Fibroblast of lung (primary cell): ENCODE measurements at regions not wholly inside any gene's neighbourhood (a gene's known extent, or its start where the extent isn't known, plus 50 kb on each side); places are given as distances from the start of the nearest gene placed in this dataset.

Experiments
- DNase-seq, 2 donors: peaks; one replicate each; pipeline versions ENCODE4 v3.0.0 to v3.0.0-alpha.2; 2010; ENCODE audit warnings: low read depth in 2 of 2
- H2AFZ ChIP-seq: 2 replicates; pipeline ENCODE4 v1.5.1; 2012; ENCODE audit warnings: low read length, control low read depth, inconsistent platforms
- H3K27ac ChIP-seq: 2 replicates; pipeline ENCODE4 v1.5.1; 2011; ENCODE audit warnings: low read length, control low read depth; ENCODE audit not compliant: insufficient read depth
- H3K27me3 ChIP-seq: 2 replicates; pipeline ENCODE4 v1.5.1; 2011; ENCODE audit warnings: mild to moderate bottlenecking, low read length; ENCODE audit not compliant: control insufficient read depth, insufficient read depth
- H3K36me3 ChIP-seq: 2 replicates; pipeline ENCODE4 v1.5.1; 2011; ENCODE audit warnings: low read length; ENCODE audit not compliant: control insufficient read depth, insufficient read depth
- H3K4me1 ChIP-seq: 2 replicates; pipeline ENCODE4 v1.5.1; 2011; ENCODE audit warnings: low read length; ENCODE audit not compliant: control insufficient read depth, insufficient read depth; ENCODE audit errors: extremely low read depth
- H3K4me2 ChIP-seq: 2 replicates; pipeline ENCODE4 v1.5.1; 2011; ENCODE audit warnings: low read length, control low read depth; ENCODE audit not compliant: insufficient read depth; ENCODE audit errors: extremely low read depth
- H3K4me3 ChIP-seq, 4 experiments: fragments of 200-600 bp in 1 of 4; sonication (generic) in 1 of 4; replicated peaks in 1 of 4; 2 replicates each; pipeline ENCODE4 v1.5.1; 2011 to 2016; ENCODE audit warnings: low read length in 4 of 4, low read depth in 3 of 4, mild to moderate bottlenecking in 3 of 4, control low read depth in 2 of 4, inconsistent platforms in 1 of 4, mixed read lengths in 1 of 4; ENCODE audit not compliant: insufficient read depth in 1 of 4; ENCODE audit errors: control extremely low read depth in 1 of 4
- H3K79me2 ChIP-seq: 2 replicates; pipeline ENCODE4 v1.5.1; 2012; ENCODE audit warnings: mild to moderate bottlenecking, low read length, inconsistent platforms; ENCODE audit not compliant: control insufficient read depth, insufficient read depth
- H3K9ac ChIP-seq: 2 replicates; pipeline ENCODE4 v1.5.1; 2011; ENCODE audit warnings: mild to moderate bottlenecking, low read length, control low read depth; ENCODE audit not compliant: insufficient read depth
- H3K9me3 ChIP-seq: 2 replicates; pipeline ENCODE4 v1.5.1; 2012; ENCODE audit warnings: low read depth, low read length; ENCODE audit not compliant: control insufficient read depth, insufficient read depth
- H4K20me1 ChIP-seq: 2 replicates; pipeline ENCODE4 v1.5.1; 2011; ENCODE audit warnings: low read length; ENCODE audit not compliant: control insufficient read depth, insufficient read depth; ENCODE audit errors: extremely low read depth
- EZH2 ChIP-seq: IDR thresholded peaks from 2 replicates; pipeline ENCODE4 v1.5.1; 2012; ENCODE audit warnings: low read length, control low read depth, mild to moderate bottlenecking; ENCODE audit errors: missing control alignments
- TF ChIP-seq, protein P1 (sequence below), 2 donors: IDR thresholded peaks in 1 of 2; conservative IDR thresholded peaks in 1 of 2; 1 replicate in 1 of 2; 2 replicates in 1 of 2; pipeline ENCODE4 v1.5.1; 2011 to 2012; ENCODE audit warnings: low read length in 2 of 2, control low read depth in 1 of 2, inconsistent platforms in 1 of 2, low read depth in 1 of 2, mild to moderate bottlenecking in 1 of 2

DNA sequence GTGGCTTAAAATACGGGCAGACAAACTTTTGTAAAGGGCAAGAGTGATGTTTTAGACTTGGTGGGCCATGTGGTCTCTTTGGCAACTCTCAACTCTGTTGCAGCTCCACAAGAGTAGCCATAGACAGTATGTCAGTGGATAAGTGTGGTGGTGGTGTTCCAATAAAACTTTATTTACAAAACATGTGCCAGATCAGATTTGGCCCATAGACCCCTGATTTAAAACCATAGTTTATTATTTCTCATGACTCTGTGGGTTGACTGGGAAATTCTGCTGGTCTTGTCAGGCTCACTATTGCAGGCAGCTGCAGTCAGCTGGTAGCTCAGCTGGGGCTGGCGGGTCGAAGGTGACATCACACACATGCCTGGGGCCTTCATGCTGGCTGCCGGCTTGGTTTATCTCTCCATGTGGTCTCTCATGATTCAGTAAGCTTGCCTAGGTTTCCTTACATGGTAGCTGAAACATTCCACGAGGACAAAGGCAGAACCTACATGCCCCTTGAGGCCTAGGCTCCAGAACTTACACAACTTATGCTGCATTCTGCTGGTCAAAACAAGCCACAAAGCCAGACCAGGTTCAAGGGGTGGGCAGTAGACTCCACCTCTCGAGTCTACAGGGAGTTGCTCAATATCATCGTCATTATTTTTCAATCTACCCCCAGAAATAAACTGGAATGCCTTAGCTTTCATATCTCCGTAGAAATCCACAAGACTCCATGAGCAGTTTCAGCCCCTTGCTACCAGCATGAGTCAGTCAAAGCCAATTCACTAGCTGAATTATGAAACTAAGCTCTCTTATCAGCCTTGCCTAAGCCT, 245.7 kb downstream of the WDR11 start:
- no peak for TF ChIP-seq EZH2
- TF ChIP-seq, protein P1, sequence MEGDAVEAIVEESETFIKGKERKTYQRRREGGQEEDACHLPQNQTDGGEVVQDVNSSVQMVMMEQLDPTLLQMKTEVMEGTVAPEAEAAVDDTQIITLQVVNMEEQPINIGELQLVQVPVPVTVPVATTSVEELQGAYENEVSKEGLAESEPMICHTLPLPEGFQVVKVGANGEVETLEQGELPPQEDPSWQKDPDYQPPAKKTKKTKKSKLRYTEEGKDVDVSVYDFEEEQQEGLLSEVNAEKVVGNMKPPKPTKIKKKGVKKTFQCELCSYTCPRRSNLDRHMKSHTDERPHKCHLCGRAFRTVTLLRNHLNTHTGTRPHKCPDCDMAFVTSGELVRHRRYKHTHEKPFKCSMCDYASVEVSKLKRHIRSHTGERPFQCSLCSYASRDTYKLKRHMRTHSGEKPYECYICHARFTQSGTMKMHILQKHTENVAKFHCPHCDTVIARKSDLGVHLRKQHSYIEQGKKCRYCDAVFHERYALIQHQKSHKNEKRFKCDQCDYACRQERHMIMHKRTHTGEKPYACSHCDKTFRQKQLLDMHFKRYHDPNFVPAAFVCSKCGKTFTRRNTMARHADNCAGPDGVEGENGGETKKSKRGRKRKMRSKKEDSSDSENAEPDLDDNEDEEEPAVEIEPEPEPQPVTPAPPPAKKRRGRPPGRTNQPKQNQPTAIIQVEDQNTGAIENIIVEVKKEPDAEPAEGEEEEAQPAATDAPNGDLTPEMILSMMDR (conservative IDR thresholded peaks at IDR 0.05 in 1 of 2, IDR thresholded peaks at IDR 0.05 in 1 of 2; ENCODE audit: low read depth in 1 of 2, low read length in 2 of 2), result no peak
- H3K79me2 ChIP-seq, result no peaks in the 10 kb centered on the region
- H4K20me1 ChIP-seq, result no peaks in the 10 kb centered on the region
- no peak overlapping the region for H3K9ac ChIP-seq
- H3K4me2 ChIP-seq, result no peak overlapping the region
- no peak overlapping the region for H3K27ac ChIP-seq
- H3K27me3 ChIP-seq, result no peaks in the 10 kb centered on the region
- H3K4me1 ChIP-seq, result no peaks in the 10 kb centered on the region
- H3K4me3 ChIP-seq, result no peak overlapping the region
- no peaks in the 10 kb centered on the region for H3K9me3 ChIP-seq
- DNase-seq, result peak; percentile 29 to 91
- H2AFZ ChIP-seq, result no peak overlapping the region
- H3K36me3 ChIP-seq, result no peaks in the 10 kb centered on the region

DNA sequence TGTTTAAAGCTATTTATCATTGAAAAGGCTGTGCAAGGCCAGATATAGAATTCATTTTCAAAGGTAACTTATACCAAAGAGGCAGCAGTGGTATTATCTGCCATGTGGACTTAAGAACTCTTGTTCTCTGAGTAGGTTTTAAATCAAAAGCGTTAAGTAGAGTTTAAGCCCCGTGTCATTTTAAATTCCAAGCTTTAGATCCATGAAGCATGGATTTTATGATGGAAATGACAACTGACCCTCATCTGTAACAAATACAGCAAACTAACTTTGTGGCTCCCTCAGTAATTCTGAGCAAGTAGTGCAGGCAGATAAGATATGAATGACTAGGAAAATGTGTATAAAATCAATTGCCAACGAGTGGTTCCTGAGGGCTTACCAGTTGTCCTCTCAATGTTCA, 247.0 kb downstream of the WDR11 start:
- H3K27me3 ChIP-seq, result no peaks in the 10 kb centered on the region
- H3K4me2 ChIP-seq, result no peak overlapping the region
- H3K4me3 ChIP-seq, result no peak overlapping the region
- no peaks in the 10 kb centered on the region for H4K20me1 ChIP-seq
- H3K27ac ChIP-seq, result no peak overlapping the region
- H3K9me3 ChIP-seq, result no peaks in the 10 kb centered on the region
- no peaks in the 10 kb centered on the region for H3K4me1 ChIP-seq
- H3K36me3 ChIP-seq, result no peaks in the 10 kb centered on the region
- H2AFZ ChIP-seq, result no peak overlapping the region
- H3K79me2 ChIP-seq, result no peaks in the 10 kb centered on the region
- no peak for DNase-seq
- TF ChIP-seq, protein P1 (conservative IDR thresholded peaks at IDR 0.05 in 1 of 2, IDR thresholded peaks at IDR 0.05 in 1 of 2; ENCODE audit: low read depth in 1 of 2, low read length in 2 of 2), result no peak
- no peak for TF ChIP-seq EZH2
- H3K9ac ChIP-seq, result no peak overlapping the region

DNA sequence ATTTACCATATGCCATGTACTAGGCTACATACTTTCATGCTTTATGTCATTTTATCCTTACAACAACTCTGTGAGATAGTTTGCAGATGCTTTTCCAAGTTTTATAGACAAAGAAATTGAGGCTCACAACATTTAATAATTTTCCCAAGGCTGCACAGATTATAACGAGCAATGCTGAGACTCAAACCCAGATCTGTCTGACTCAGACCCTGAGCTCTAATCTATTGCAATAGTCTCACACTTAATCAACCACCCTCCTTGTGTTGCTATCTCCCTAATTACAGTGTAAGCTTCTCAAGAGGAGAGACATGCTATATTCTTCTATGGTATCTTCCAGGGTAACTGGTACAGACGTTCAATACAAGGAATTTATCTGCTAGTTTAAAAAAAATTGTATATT, 247.6 kb downstream of the WDR11 start:
- Histone ChIP-seq H3K27me3 (no peaks in the 10 kb centered on the region), H3K79me2 (no peaks in the 10 kb centered on the region), H3K4me2 (no peak overlapping the region), H4K20me1 (no peaks in the 10 kb centered on the region), H3K36me3 (no peaks in the 10 kb centered on the region), H3K9me3 (no peaks in the 10 kb centered on the region), H3K27ac (no peak overlapping the region), H3K4me3 (no peak overlapping the region), H3K9ac (no peak overlapping the region), H3K4me1 (no peaks in the 10 kb centered on the region), H2AFZ (no peak overlapping the region)
- TF ChIP-seq EZH2, result no peak
- TF ChIP-seq, protein P1 (conservative IDR thresholded peaks at IDR 0.05 in 1 of 2, IDR thresholded peaks at IDR 0.05 in 1 of 2; ENCODE audit: low read depth in 1 of 2, low read length in 2 of 2), result no peak
- no peak for DNase-seq
